Stimulated activated CD4-positive, alpha-beta T cell treated with anti-CD3 and anti-CD28 coated beads, Interleukin-4, amount 100 ng/mL, for 4 hours (primary cell): ENCODE measurements at regions not wholly inside any gene's neighbourhood (a gene's known extent, or its start where the extent isn't known, plus 50 kb on each side); places are given as distances from the start of the nearest gene placed in this dataset.
"Not testable (repeated sequence)": the region's sequence is repeated elsewhere in the genome, so short reads cannot be mapped to it uniquely, and the experiment has no call there.

Experiments used
- DNase-seq, 2 experiments: peaks; one replicate each; pipeline ENCODE4 v3.0.0-alpha.2; 2020

GRCh38 chr11:16605894-16606783 is 132.3 kb upstream of the C11orf58 start:
- DNase-seq, result peak; percentile 78 to 80

- DNase-seq, result no peak
Measured at GRCh38 chr11:16605389-16605893, 133.0 kb upstream of the C11orf58 start.

GRCh38 chr11:16604794-16605388 is 133.6 kb upstream of the C11orf58 start:
- peak in 1 of 2 experiments; percentile 18 for DNase-seq

GRCh38 chr11:16603890-16604793 is 134.3 kb upstream of the C11orf58 start:
- DNase-seq, result no peak

GRCh38 chr11:16603245-16603644 is 135.2 kb upstream of the C11orf58 start:
- no peak for DNase-seq

- no peak for DNase-seq
Measured at GRCh38 chr11:16598906-16599305, 139.5 kb upstream of the C11orf58 start.

GRCh38 chr11:16598032-16598431 is 140.4 kb upstream of the C11orf58 start:
- no peak for DNase-seq

GRCh38 chr11:16596231-16596630 is 142.2 kb upstream of the C11orf58 start:
- no peak for DNase-seq

- DNase-seq, result no peak
Measured at GRCh38 chr11:16591157-16591556, 147.3 kb upstream of the C11orf58 start.

- DNase-seq, result no peak
Measured at GRCh38 chr11:16587670-16588069, 150.8 kb upstream of the C11orf58 start.

- DNase-seq, result no peak
Measured at GRCh38 chr11:16584569-16584968, 153.9 kb upstream of the C11orf58 start.

- not testable (repeated sequence) for DNase-seq
Measured at GRCh38 chr11:16581078-16581477, 157.4 kb upstream of the C11orf58 start.

- no peak for DNase-seq
Measured at GRCh38 chr11:16577490-16577889, 161.0 kb upstream of the C11orf58 start.

- not testable (repeated sequence) for DNase-seq
Measured at GRCh38 chr11:16574889-16575288, 163.6 kb upstream of the C11orf58 start.

- DNase-seq, result no peak
Measured at GRCh38 chr11:16572945-16573344, 165.5 kb upstream of the C11orf58 start.

- DNase-seq, result no peak
Measured at GRCh38 chr11:16561150-16561549, 177.3 kb upstream of the C11orf58 start.

- DNase-seq, result no peak
Measured at GRCh38 chr11:16558494-16558893, 180.0 kb upstream of the C11orf58 start.

GRCh38 chr11:16555956-16556355 is 182.5 kb upstream of the C11orf58 start:
- DNase-seq, result no peak

GRCh38 chr11:16554361-16554760 is 184.1 kb upstream of the C11orf58 start:
- no peak for DNase-seq

- no peak for DNase-seq
Measured at GRCh38 chr11:16547879-16548278, 190.6 kb upstream of the C11orf58 start.

- no peak for DNase-seq
Measured at GRCh38 chr11:16543642-16544041, 187.3 kb upstream of the SOX6 start.

GRCh38 chr11:16542353-16542752 is 186.0 kb upstream of the SOX6 start:
- no peak for DNase-seq

- no peak for DNase-seq
Measured at GRCh38 chr11:16536513-16536912, 180.2 kb upstream of the SOX6 start.
